ENCODE measurements at regions not wholly inside any gene's neighbourhood (a gene's known extent, or its start where the extent isn't known, plus 50 kb on each side); places are given as distances from the start of the nearest gene placed in this dataset.

DNA sequence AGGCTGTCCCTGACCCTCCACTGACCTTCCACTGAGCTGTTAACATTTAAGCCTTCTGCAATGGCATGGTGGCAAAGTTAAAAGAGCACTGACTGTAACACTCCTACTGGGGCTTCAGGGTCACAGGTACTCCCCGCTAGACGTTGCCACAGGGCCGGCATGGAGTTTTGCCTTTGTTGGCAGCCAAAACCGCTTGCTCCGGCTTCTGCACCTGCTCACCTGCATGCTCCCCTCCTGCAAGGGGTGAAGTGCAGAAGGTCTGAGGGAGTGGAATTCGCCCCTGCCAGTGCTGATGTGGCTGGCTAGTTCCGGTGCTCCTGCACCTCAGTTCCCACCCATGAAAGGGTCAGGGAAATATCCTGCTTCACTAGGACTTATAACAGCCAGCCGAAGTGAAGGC is 571.4 kb downstream of the RAPGEF2 start:
- H3K9me3 ChIP-seq (ENCODE audit: control insufficient read depth, low read depth, low read length), result no peaks in the 10 kb centered on the region
- H3K36me3 ChIP-seq (ENCODE audit: control insufficient read depth in 2 of 2, extremely low read depth in 1 of 2, insufficient read depth in 2 of 2, low read length in 2 of 2), result no peaks in the 10 kb centered on the region
- no peak overlapping the region for H3K27ac ChIP-seq (ENCODE audit: control insufficient read depth, insufficient read depth, low read length)
- dilution Hi-C loops (cut with MboI; ENCODE audit: extremely low pct_ligation_motif_present, low sequenced_read_pairs), result no loop called here
- no peak overlapping the region for H3K4me3 ChIP-seq (ENCODE audit: control insufficient read depth in 2 of 3, extremely low read depth in 1 of 3, insufficient read depth in 2 of 3, low read depth in 1 of 3, low read length in 3 of 3)
- H3K27me3 ChIP-seq (ENCODE audit: control insufficient read depth, extremely low read depth, insufficient read depth, low read length), result no peaks in the 10 kb centered on the region
- H3K9me1 ChIP-seq (ENCODE audit: control insufficient read depth, extremely low read depth, insufficient read depth, low read length), result no peaks in the 10 kb centered on the region
- H2AFZ ChIP-seq (ENCODE audit: control insufficient read depth, low read length), result no peak overlapping the region
- FAIRE-seq, result no peak
- H3K79me2 ChIP-seq (ENCODE audit: control insufficient read depth, insufficient read depth, low read length), result peaks cover under 1% of the 10 kb centered on the region
- TF ChIP-seq, protein P1, sequence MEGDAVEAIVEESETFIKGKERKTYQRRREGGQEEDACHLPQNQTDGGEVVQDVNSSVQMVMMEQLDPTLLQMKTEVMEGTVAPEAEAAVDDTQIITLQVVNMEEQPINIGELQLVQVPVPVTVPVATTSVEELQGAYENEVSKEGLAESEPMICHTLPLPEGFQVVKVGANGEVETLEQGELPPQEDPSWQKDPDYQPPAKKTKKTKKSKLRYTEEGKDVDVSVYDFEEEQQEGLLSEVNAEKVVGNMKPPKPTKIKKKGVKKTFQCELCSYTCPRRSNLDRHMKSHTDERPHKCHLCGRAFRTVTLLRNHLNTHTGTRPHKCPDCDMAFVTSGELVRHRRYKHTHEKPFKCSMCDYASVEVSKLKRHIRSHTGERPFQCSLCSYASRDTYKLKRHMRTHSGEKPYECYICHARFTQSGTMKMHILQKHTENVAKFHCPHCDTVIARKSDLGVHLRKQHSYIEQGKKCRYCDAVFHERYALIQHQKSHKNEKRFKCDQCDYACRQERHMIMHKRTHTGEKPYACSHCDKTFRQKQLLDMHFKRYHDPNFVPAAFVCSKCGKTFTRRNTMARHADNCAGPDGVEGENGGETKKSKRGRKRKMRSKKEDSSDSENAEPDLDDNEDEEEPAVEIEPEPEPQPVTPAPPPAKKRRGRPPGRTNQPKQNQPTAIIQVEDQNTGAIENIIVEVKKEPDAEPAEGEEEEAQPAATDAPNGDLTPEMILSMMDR (optimal IDR thresholded peaks at IDR 0.05 in 1 of 3, IDR thresholded peaks at IDR 0.05 in 1 of 3, conservative IDR thresholded peaks at IDR 0.05 in 1 of 3; ENCODE audit: extremely low read depth in 1 of 3, insufficient read depth in 2 of 3, low read length in 3 of 3), result no peak
- no peak overlapping the region for H3K4me2 ChIP-seq (ENCODE audit: control insufficient read depth, extremely low read depth, insufficient read depth, low read depth, low read length)
- no peaks in the 10 kb centered on the region for H3K4me1 ChIP-seq (ENCODE audit: control insufficient read depth, extremely low read depth, insufficient read depth, low read length)
- no peak overlapping the region for H3K9ac ChIP-seq (ENCODE audit: control insufficient read depth, extremely low read depth, insufficient read depth, low read length)
- H4K20me1 ChIP-seq (ENCODE audit: control insufficient read depth, extremely low read depth, insufficient read depth, low read length), result no peaks in the 10 kb centered on the region
- no peak for DNase-seq (ENCODE audit: low read depth, low spot score)

DNA sequence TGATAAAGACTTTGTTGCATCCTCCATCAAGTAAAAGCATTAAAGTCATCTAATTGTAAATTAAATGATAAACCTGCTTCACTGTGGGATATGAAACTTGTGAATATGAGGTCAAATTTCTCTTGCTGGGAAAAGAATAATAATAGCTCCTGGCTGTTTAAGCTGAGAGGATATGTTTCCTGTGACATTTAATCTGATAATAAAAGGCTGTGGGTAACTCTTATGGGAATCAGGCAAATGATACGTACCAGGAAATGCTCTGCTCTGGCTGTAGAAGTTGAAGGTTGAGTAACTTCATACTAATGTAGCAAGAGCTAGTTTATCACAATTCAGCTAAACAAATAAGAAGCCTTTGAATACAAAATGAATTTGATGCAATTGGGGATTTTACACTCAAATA is 574.6 kb downstream of the RAPGEF2 start:
- no peak for TF ChIP-seq EZH2 (IDR thresholded peaks at IDR 0.05; ENCODE audit: low read length)
- TF ChIP-seq, protein P1 (optimal IDR thresholded peaks at IDR 0.05 in 1 of 3, IDR thresholded peaks at IDR 0.05 in 1 of 3, conservative IDR thresholded peaks at IDR 0.05 in 1 of 3; ENCODE audit: extremely low read depth in 1 of 3, insufficient read depth in 2 of 3, low read length in 3 of 3), result no peak
- no peaks in the 10 kb centered on the region for H3K9me3 ChIP-seq (ENCODE audit: control insufficient read depth, low read depth, low read length)

More for the DNA sequence above, 574.6 kb downstream of the RAPGEF2 start:
- Histone ChIP-seq H3K4me2 (ENCODE audit: control insufficient read depth, extremely low read depth, insufficient read depth, low read depth, low read length) (no peak overlapping the region), H3K4me3 (ENCODE audit: control insufficient read depth in 2 of 3, extremely low read depth in 1 of 3, insufficient read depth in 2 of 3, low read depth in 1 of 3, low read length in 3 of 3) (no peak overlapping the region), H3K79me2 (ENCODE audit: control insufficient read depth, insufficient read depth, low read length) (no peaks in the 10 kb centered on the region), H3K27me3 (ENCODE audit: control insufficient read depth, extremely low read depth, insufficient read depth, low read length) (no peaks in the 10 kb centered on the region), H3K4me1 (ENCODE audit: control insufficient read depth, extremely low read depth, insufficient read depth, low read length) (no peaks in the 10 kb centered on the region), H3K9me1 (ENCODE audit: control insufficient read depth, extremely low read depth, insufficient read depth, low read length) (no peaks in the 10 kb centered on the region), H2AFZ (ENCODE audit: control insufficient read depth, low read length) (no peak overlapping the region), H3K9ac (ENCODE audit: control insufficient read depth, extremely low read depth, insufficient read depth, low read length) (no peak overlapping the region), H3K36me3 (ENCODE audit: control insufficient read depth in 2 of 2, extremely low read depth in 1 of 2, insufficient read depth in 2 of 2, low read length in 2 of 2) (no peaks in the 10 kb centered on the region), H3K27ac (ENCODE audit: control insufficient read depth, insufficient read depth, low read length) (no peak overlapping the region), H4K20me1 (ENCODE audit: control insufficient read depth, extremely low read depth, insufficient read depth, low read length) (no peaks in the 10 kb centered on the region)
- no peak for DNase-seq (ENCODE audit: low read depth, low spot score)
- dilution Hi-C loops (cut with MboI; ENCODE audit: extremely low pct_ligation_motif_present, low sequenced_read_pairs), result no loop called here
- no peak for FAIRE-seq

Measured in keratinocyte (primary cell).